Uterus (tissue), 3 donors: ENCODE measurements at regions not wholly inside any gene's neighbourhood (a gene's known extent, or its start where the extent isn't known, plus 50 kb on each side); places are given as distances from the start of the nearest gene placed in this dataset.

ENCODE experiments used
- DNase-seq, 2 donors: peaks; one replicate each; pipeline ENCODE4 v3.0.0-alpha.2; 2019 to 2020
- H3K27ac ChIP-seq, 2 donors: fragments of 200-600 bp; sonication (generic); 1 replicate in 1 of 2; 2 replicates in 1 of 2; pipeline ENCODE4 v1.5.1; 2016 to 2018
- H3K27me3 ChIP-seq, 2 donors: fragments of 200-600 bp; sonication (generic); one replicate each; pipeline ENCODE4 v1.5.1; 2018 to 2019; ENCODE audit warnings: control low read depth in 1 of 2
- H3K36me3 ChIP-seq, 2 donors: fragments of 200-600 bp; sonication (generic); one replicate each; pipeline ENCODE4 v1.5.1; 2019; ENCODE audit warnings: control low read depth in 1 of 2
- H3K4me1 ChIP-seq, 2 donors: fragments of 200-600 bp; sonication (generic); one replicate each; pipeline ENCODE4 v1.5.1; 2018 to 2019; ENCODE audit warnings: control low read depth in 1 of 2
- H3K4me3 ChIP-seq, 2 donors: fragments of 200-600 bp; sonication (generic); 1 replicate in 1 of 2; 2 replicates in 1 of 2; pipeline ENCODE4 v1.5.1; 2018 to 2019; ENCODE audit warnings: mild to moderate bottlenecking in 1 of 2
- H3K9me3 ChIP-seq, 2 donors: fragments of 200-600 bp; sonication (generic); one replicate each; pipeline ENCODE4 v1.5.1; 2019; ENCODE audit warnings: control low read depth in 1 of 2
- POLR2A ChIP-seq, 2 donors: fragments of 450-650 bp; IDR thresholded peaks; one replicate each; pipeline ENCODE4 v1.6.1; 2016; ENCODE audit warnings: antibody characterized with exemption in 2 of 2, mild to moderate bottlenecking in 1 of 2, moderate library complexity in 1 of 2
- intact Hi-C: fragments of 100-400 bp; cut with DNase I; formaldehyde crosslinking; loops from one replicate; pipeline ENCODE4 v1.15.1; 2023; ENCODE audit warnings: low total_unique reads
- TF ChIP-seq, protein P1 (sequence below), 4 experiments: fragments of 200-600 bp in 2 of 4; fragments of 450-650 bp in 2 of 4; sonication (generic) in 2 of 4; IDR thresholded peaks; one replicate each; pipeline ENCODE4 v1.5.1; 2016 to 2019; ENCODE audit warnings: antibody characterized with exemption in 4 of 4, mild to moderate bottlenecking in 2 of 4, moderate library complexity in 1 of 4
- donor health status: DM: yes; HTN: yes; CAD: no.

DNA sequence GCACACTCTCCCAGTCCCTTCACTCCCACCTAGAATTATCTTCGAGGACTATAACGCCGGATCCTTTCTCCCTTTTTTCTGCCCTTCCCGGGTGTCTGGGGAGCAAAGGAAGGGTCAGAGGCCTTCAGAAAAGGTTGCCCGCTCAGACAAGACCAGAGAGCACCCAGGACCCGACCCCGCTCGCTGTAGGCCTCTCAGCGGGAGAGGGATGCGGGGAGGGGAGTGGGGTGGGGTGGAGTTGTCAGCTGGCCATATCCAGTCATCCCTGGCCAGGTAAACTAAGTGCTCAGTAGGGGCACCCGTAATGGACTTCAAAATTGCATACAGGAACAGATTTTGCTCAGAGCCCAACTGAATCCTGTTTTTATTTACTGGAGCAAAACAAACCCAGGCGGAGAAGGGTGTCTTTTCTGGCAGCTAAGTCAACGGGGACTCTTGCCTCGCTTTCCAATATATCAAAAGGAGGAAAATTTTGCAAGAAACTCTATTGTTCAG lies 65.0 kb downstream of the NOL4 start:
- Histone ChIP-seq H3K4me3 (no peak overlapping the region), H3K27me3 (peaks cover 0 to 7% of the 10 kb centered on the region in 2 donors), H3K36me3 (no peaks in the 10 kb centered on the region), H3K9me3 (no peaks in the 10 kb centered on the region), H3K27ac (no peak overlapping the region), H3K4me1 (no peaks in the 10 kb centered on the region)
- intact Hi-C loops: no loop called here
- TF ChIP-seq POLR2A (IDR thresholded peaks at IDR 0.05): no peak
- TF ChIP-seq, protein P1, sequence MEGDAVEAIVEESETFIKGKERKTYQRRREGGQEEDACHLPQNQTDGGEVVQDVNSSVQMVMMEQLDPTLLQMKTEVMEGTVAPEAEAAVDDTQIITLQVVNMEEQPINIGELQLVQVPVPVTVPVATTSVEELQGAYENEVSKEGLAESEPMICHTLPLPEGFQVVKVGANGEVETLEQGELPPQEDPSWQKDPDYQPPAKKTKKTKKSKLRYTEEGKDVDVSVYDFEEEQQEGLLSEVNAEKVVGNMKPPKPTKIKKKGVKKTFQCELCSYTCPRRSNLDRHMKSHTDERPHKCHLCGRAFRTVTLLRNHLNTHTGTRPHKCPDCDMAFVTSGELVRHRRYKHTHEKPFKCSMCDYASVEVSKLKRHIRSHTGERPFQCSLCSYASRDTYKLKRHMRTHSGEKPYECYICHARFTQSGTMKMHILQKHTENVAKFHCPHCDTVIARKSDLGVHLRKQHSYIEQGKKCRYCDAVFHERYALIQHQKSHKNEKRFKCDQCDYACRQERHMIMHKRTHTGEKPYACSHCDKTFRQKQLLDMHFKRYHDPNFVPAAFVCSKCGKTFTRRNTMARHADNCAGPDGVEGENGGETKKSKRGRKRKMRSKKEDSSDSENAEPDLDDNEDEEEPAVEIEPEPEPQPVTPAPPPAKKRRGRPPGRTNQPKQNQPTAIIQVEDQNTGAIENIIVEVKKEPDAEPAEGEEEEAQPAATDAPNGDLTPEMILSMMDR (IDR thresholded peaks at IDR 0.05): no peak
- DNase-seq: no peak

DNA sequence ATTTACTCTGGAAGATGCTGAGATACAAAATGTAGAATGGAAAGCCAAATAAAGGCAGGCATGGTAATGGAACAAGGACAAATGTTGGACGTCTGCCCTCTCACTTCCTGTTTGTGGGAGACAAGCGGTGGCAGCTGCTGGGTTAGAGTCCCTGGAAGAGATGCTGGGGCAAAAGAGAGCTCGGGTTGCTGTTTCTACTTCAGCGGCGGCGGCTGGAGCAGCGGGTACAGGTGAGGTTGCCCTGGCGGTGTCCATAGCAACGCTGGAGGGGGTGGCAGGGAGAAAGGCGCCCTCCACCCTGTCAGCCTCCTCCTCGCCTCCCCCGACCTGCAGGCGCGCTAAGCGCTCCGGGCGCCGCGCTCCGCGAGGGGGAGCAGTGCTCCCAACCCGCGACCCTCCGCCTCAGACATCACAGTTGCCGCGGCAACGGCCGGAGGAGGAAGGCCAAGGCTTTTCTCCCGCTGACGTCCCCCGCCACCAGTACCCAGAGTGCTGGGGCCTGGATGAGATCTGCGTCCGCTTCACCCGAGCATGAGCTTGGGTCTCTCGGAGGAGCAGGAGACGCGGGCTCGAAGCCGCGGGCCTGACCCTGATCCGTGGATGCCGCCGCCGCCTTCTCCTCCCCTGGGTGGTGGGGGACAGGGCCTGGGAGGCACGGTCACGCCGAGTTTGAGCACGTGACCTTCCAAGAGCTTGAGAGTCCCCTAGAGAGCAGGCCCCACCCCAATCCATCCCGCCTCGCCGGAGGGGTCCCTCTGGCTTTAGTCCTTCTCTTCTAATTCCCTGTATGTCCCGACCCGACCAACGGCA lies 65.6 kb downstream of the NOL4 start:
- no peaks in the 10 kb centered on the region for H3K9me3 ChIP-seq
- DNase-seq: peak; percentile 10
- H3K4me1 ChIP-seq: no peaks in the 10 kb centered on the region
- H3K27ac ChIP-seq: no peak overlapping the region
- H3K36me3 ChIP-seq: no peaks in the 10 kb centered on the region
- TF ChIP-seq, protein P1 (IDR thresholded peaks at IDR 0.05): no peak
- no peak for TF ChIP-seq POLR2A (IDR thresholded peaks at IDR 0.05)
- peak overlapping the region in 1 of 2 donors; percentile 8 for H3K4me3 ChIP-seq
- H3K27me3 ChIP-seq: peaks cover 0 to 7% of the 10 kb centered on the region in 2 donors
- intact Hi-C loops: no loop called here

DNA sequence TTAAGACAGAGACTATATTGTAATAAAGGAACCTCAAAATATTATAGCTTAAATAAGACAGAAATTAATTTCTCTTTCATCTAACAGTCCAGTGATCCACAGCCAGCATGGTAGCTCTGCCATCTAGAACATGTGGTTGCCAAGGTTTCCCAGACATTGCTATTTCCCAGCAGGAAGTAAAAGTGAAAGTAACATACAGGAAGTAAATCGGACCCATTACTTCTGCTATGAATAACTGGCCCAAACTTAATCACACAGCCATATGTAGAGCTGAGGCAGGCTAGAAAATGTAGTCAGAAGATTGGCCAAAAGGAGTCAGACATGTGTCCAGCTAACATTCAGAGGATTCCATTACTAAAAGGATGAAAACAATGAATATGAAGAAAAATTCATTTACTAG lies 71.0 kb downstream of the NOL4 start:
- intact Hi-C loops: no loop called here
- no peak for DNase-seq
- Histone ChIP-seq H3K4me3 (no peak overlapping the region), H3K9me3 (no peaks in the 10 kb centered on the region), H3K27me3 (no peaks in the 10 kb centered on the region), H3K4me1 (no peaks in the 10 kb centered on the region), H3K36me3 (no peaks in the 10 kb centered on the region), H3K27ac (no peak overlapping the region)
- TF ChIP-seq, protein P1 (IDR thresholded peaks at IDR 0.05): no peak
- no peak for TF ChIP-seq POLR2A (IDR thresholded peaks at IDR 0.05)

DNA sequence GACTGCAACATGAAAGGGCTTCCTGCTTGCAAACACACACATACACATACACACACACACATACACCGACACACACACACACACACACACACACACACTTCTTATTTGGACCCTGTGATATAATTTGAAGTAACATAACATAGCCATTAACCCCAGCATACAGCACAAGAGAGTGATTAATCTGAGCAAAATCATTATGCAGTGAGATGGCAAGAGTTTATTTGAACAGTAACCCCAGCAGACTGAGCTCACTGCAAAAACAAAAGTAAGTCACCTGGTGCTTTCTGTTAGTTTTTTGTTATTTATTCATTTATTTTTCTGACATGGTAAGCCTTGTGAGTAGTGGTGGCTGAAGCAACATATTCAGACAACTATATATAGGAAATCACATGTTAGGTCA lies 93.7 kb downstream of the NOL4 start:
- H3K36me3 ChIP-seq: no peaks in the 10 kb centered on the region
- intact Hi-C loops: no loop called here
- no peak for DNase-seq
- no peaks in the 10 kb centered on the region for H3K9me3 ChIP-seq
- H3K27ac ChIP-seq: no peak overlapping the region
- H3K27me3 ChIP-seq: no peaks in the 10 kb centered on the region
- TF ChIP-seq, protein P1 (IDR thresholded peaks at IDR 0.05): no peak
- TF ChIP-seq POLR2A (IDR thresholded peaks at IDR 0.05): no peak
- H3K4me3 ChIP-seq: no peak overlapping the region
- no peaks in the 10 kb centered on the region for H3K4me1 ChIP-seq

DNA sequence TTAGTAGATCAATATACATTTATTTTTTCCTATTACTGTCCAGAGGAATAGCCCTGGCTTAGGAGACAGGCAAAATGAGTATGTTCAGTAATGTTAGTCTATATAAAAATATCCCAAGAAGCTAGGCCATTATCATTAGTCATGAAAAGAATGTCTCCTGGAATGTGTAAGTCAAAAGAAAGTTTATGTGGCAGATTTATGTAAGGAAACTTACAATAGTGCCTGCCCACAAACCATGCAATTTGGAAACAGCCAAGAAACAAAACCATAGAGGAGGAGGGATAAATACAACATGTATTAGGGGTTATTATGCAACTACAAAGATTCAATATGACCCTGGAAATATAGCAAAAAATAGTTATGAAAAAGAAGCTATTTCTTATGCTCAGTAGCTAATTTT lies 96.3 kb downstream of the NOL4 start:
- Histone ChIP-seq H3K4me1 (no peaks in the 10 kb centered on the region), H3K9me3 (no peaks in the 10 kb centered on the region), H3K27me3 (no peaks in the 10 kb centered on the region), H3K36me3 (no peaks in the 10 kb centered on the region), H3K4me3 (no peak overlapping the region), H3K27ac (no peak overlapping the region)
- TF ChIP-seq, protein P1 (IDR thresholded peaks at IDR 0.05): no peak
- intact Hi-C loops: no loop called here
- DNase-seq: no peak
